A673 (cell line): ENCODE measurements at regions not wholly inside any gene's neighbourhood (a gene's known extent, or its start where the extent isn't known, plus 50 kb on each side); places are given as distances from the start of the nearest gene placed in this dataset.

Experiments
- BruUV-seq: library from RNA; stranded (reverse); fragments of 400-500 nt; replicated peaks from 2 replicates; lab custom pipeline; 2021; lab: Mats Ljungman, UMichigan
- CTCF ChIA-PET: fragments of 300-600 bp; sonication (Branson Sonifier 250); formaldehyde crosslinking; loops from one replicate; lab custom pipeline; 2022; ENCODE audit warnings: antibody characterized with exemption; lab: Charles Lee
- POLR2A ChIA-PET: fragments of 300-600 bp; sonication (Branson Sonifier 250); formaldehyde crosslinking; loops from one replicate; lab custom pipeline; 2022; ENCODE audit warnings: antibody characterized with exemption; ENCODE audit not compliant: low non-redundant PET; lab: Charles Lee
- DNase-seq: peaks from one replicate; pipeline ENCODE4 v3.0.0-alpha.2; 2015; ENCODE audit warnings: low spot score
- H3K27ac ChIP-seq: fragments of 200-600 bp; sonication (generic); 2 replicates; pipeline ENCODE4 v1.5.1; 2016; ENCODE audit warnings: mixed run types, low read depth, mild to moderate bottlenecking, mixed read lengths, antibody characterized with exemption, low read length; ENCODE audit not compliant: poor library complexity, severe bottlenecking
- H3K27me3 ChIP-seq: fragments of 200-600 bp; sonication (generic); replicated peaks from 2 replicates; pipeline ENCODE4 v1.6.1; 2017; ENCODE audit warnings: mixed run types, low read depth, mild to moderate bottlenecking, mixed read lengths, antibody characterized with exemption, low read length; ENCODE audit not compliant: insufficient read depth, poor library complexity
- H3K36me3 ChIP-seq: fragments of 200-600 bp; sonication (generic); 2 replicates; pipeline ENCODE4 v1.6.1; 2016; ENCODE audit warnings: mixed run types, mild to moderate bottlenecking, mixed read lengths, antibody characterized with exemption, low read length; ENCODE audit not compliant: insufficient read depth, poor library complexity, severe bottlenecking
- H3K4me1 ChIP-seq: fragments of 200-600 bp; sonication (generic); 2 replicates; pipeline ENCODE4 v1.6.1; 2017; ENCODE audit warnings: mixed run types, mild to moderate bottlenecking, mixed read lengths, antibody characterized with exemption, low read length; ENCODE audit not compliant: insufficient read depth, poor library complexity, severe bottlenecking
- H3K4me3 ChIP-seq: fragments of 200-600 bp; sonication (generic); 2 replicates; pipeline ENCODE4 v1.5.1; 2016; ENCODE audit warnings: low read depth, mixed run types, mild to moderate bottlenecking, mixed read lengths, low read length; ENCODE audit not compliant: poor library complexity, severe bottlenecking
- H3K9me3 ChIP-seq: fragments of 200-600 bp; sonication (generic); 2 replicates; pipeline ENCODE4 v1.6.1; 2016; ENCODE audit warnings: mixed run types, low read depth, mild to moderate bottlenecking, mixed read lengths, antibody characterized with exemption, low read length; ENCODE audit not compliant: poor library complexity, severe bottlenecking
- CTCF ChIP-seq: fragments of 300-800, 200-600 bp; sonication (generic); conservative IDR thresholded peaks from 2 replicates; pipeline ENCODE4 v1.5.1; 2017; ENCODE audit warnings: low read depth, mild to moderate bottlenecking, antibody characterized with exemption, low read length, moderate library complexity, mixed read lengths
- EZH2 ChIP-seq: fragments of 200-600 bp; sonication (generic); IDR thresholded peaks from 2 replicates; pipeline ENCODE4 v1.6.1; 2017; ENCODE audit warnings: borderline replicate concordance, low read depth, mild to moderate bottlenecking, mixed read lengths, antibody characterized with exemption, low read length; ENCODE audit not compliant: poor library complexity, severe bottlenecking
- intact Hi-C: fragments of 100-400 bp; cut with micrococcal nuclease; formaldehyde crosslinking; loops from one replicate; pipeline ENCODE4 v1.10.0; 2022; ENCODE audit not compliant: unreplicated experiment

GRCh38 chr5:125059255-125060002 lies 313.0 kb upstream of the ZNF608 start:
- Histone ChIP-seq H3K27me3 (no peaks in the 10 kb centered on the region), H3K4me1 (no peaks in the 10 kb centered on the region), H3K36me3 (no peaks in the 10 kb centered on the region), H3K9me3 (no peaks in the 10 kb centered on the region), H3K27ac (no peak overlapping the region), H3K4me3 (no peak overlapping the region)
- TF ChIP-seq CTCF (no peak), EZH2 (no peak)
- no peak for DNase-seq
- ChIA-PET POLR2A (no interaction called here), CTCF (no interaction called here)
- BruUV-seq: no TSS peak
- intact Hi-C loops: no loop called here

- ChIA-PET CTCF (no interaction called here), POLR2A (no interaction called here)
- TF ChIP-seq CTCF (no peak), EZH2 (no peak)
- Histone ChIP-seq H3K9me3 (no peaks in the 10 kb centered on the region), H3K4me1 (no peaks in the 10 kb centered on the region), H3K4me3 (no peak overlapping the region), H3K36me3 (no peaks in the 10 kb centered on the region), H3K27ac (no peak overlapping the region), H3K27me3 (no peaks in the 10 kb centered on the region)
- BruUV-seq: no TSS peak
- no peak for DNase-seq
- intact Hi-C loops: no loop called here
Measured at GRCh38 chr5:125061726-125062125, 315.3 kb upstream of the ZNF608 start.

- no peaks in the 10 kb centered on the region for H3K27me3 ChIP-seq
- DNase-seq: no peak
- ChIA-PET POLR2A (no interaction called here), CTCF (no interaction called here)
- no TSS peak for BruUV-seq
- intact Hi-C loops: no loop called here
- no peaks in the 10 kb centered on the region for H3K4me1 ChIP-seq
- no peak overlapping the region for H3K27ac ChIP-seq
- no peaks in the 10 kb centered on the region for H3K36me3 ChIP-seq
- no peaks in the 10 kb centered on the region for H3K9me3 ChIP-seq
- no peak for TF ChIP-seq CTCF
- TF ChIP-seq EZH2: no peak
- H3K4me3 ChIP-seq: no peak overlapping the region
Measured at GRCh38 chr5:125064621-125065438, 318.4 kb upstream of the ZNF608 start.
